ENCODE measurements at regions not wholly inside any gene's neighbourhood (a gene's known extent, or its start where the extent isn't known, plus 50 kb on each side); places are given as distances from the start of the nearest gene placed in this dataset.

- SMC1A ChIA-PET (ENCODE audit: uncharacterized antibody, unreplicated experiment) = interaction anchor here (1.3 kb wide), 1 partner anchor 19 kb away, joined by 5 read pairs; no protein-coding TSS in a partner anchor
- FAIRE-seq = no peak
- in situ Hi-C loops (cut with MboI) (no loop called here), intact Hi-C loops (cut with micrococcal nuclease; ENCODE audit: unreplicated experiment) (no loop called here)
- Histone ChIP-seq H3K4me3 (no peak overlapping the region), H4K20me1 (ENCODE audit: control insufficient read depth, insufficient read depth) (no peaks in the 10 kb centered on the region), H3K27ac (ENCODE audit: control insufficient read depth, insufficient read depth) (no peak overlapping the region), H3K79me2 (ENCODE audit: control insufficient read depth, insufficient read depth, low read length) (no peaks in the 10 kb centered on the region), H3K4me2 (ENCODE audit: control insufficient read depth, insufficient read depth) (no peak overlapping the region), H3K9ac (ENCODE audit: control insufficient read depth, insufficient read depth, low read length) (no peak overlapping the region), H2AFZ (ENCODE audit: control insufficient read depth, low read depth, low read length) (no peak overlapping the region), H3K9me3 (replicated peaks; ENCODE audit: control insufficient read depth, insufficient read depth, low read length) (no peaks in the 10 kb centered on the region), H3K4me1 (ENCODE audit: control insufficient read depth, insufficient read depth, low read length) (no peaks in the 10 kb centered on the region), H3K27me3 (replicated peaks in 1 of 2; ENCODE audit: control insufficient read depth in 2 of 2, insufficient read depth in 2 of 2, low read length in 1 of 2) (no peaks in the 10 kb centered on the region), H3K36me3 (ENCODE audit: control insufficient read depth in 2 of 2, insufficient read depth in 2 of 2, low read length in 1 of 2) (no peaks in the 10 kb centered on the region)
- no peak for ATAC-seq
- DNase-seq (ENCODE audit: low read depth, low spot score) = no peak
- POLR2A ChIA-PET = no interaction called here
- CTCF ChIA-PET = no interaction called here
- BruUV-seq (replicated peaks) = no TSS peak
- RAD21 ChIA-PET (ENCODE audit: unreplicated experiment) = no interaction called here
- WGBS (ENCODE audit: insufficient coverage, insufficient replicate concordance, low lambda C conversion rate, missing lambda C conversion rate) = 0% methylated on average over 1 of the region's 1 CpG
- no peak for TF ChIP-seq RAD51 (IDR thresholded peaks at IDR 0.05)
- no peak for TF ChIP-seq SMAD1 (IDR thresholded peaks at IDR 0.05; ENCODE audit: low read depth, partially characterized antibody)
- TF ChIP-seq ZNF24 (IDR thresholded peaks at IDR 0.05) = no peak
- TF ChIP-seq PKNOX1 (IDR thresholded peaks at IDR 0.05) = no peak
- no peak for TF ChIP-seq SMAD5 (IDR thresholded peaks at IDR 0.05; ENCODE audit: low read depth)
- TF ChIP-seq CTCF (IDR thresholded peaks at IDR 0.05 in 2 of 3, conservative IDR thresholded peaks at IDR 0.05 in 1 of 3; ENCODE audit: control insufficient read depth in 2 of 3, extremely low read depth in 1 of 3, insufficient read depth in 1 of 3, low read depth in 3 of 3, low read length in 3 of 3) = no peak
- no peak for TF ChIP-seq CHD2 (IDR thresholded peaks at IDR 0.05; ENCODE audit: borderline replicate concordance, low read depth, low read length)
- no peak for TF ChIP-seq EED (IDR thresholded peaks at IDR 0.05; ENCODE audit: low read depth)
- TF ChIP-seq PAX5 (IDR thresholded peaks at IDR 0.05; ENCODE audit: borderline replicate concordance, low read depth, low read length) = no peak
- TF ChIP-seq, protein P1, sequence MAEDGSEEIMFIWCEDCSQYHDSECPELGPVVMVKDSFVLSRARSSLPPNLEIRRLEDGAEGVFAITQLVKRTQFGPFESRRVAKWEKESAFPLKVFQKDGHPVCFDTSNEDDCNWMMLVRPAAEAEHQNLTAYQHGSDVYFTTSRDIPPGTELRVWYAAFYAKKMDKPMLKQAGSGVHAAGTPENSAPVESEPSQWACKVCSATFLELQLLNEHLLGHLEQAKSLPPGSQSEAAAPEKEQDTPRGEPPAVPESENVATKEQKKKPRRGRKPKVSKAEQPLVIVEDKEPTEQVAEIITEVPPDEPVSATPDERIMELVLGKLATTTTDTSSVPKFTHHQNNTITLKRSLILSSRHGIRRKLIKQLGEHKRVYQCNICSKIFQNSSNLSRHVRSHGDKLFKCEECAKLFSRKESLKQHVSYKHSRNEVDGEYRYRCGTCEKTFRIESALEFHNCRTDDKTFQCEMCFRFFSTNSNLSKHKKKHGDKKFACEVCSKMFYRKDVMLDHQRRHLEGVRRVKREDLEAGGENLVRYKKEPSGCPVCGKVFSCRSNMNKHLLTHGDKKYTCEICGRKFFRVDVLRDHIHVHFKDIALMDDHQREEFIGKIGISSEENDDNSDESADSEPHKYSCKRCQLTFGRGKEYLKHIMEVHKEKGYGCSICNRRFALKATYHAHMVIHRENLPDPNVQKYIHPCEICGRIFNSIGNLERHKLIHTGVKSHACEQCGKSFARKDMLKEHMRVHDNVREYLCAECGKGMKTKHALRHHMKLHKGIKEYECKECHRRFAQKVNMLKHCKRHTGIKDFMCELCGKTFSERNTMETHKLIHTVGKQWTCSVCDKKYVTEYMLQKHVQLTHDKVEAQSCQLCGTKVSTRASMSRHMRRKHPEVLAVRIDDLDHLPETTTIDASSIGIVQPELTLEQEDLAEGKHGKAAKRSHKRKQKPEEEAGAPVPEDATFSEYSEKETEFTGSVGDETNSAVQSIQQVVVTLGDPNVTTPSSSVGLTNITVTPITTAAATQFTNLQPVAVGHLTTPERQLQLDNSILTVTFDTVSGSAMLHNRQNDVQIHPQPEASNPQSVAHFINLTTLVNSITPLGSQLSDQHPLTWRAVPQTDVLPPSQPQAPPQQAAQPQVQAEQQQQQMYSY (CRISPR knock-in tag; IDR thresholded peaks at IDR 0.05) = no peak
- no peak for TF ChIP-seq ZNF592 (IDR thresholded peaks at IDR 0.05)
- no peak for TF ChIP-seq SUZ12 (IDR thresholded peaks at IDR 0.05; ENCODE audit: unreplicated experiment)
- TF ChIP-seq RB1 (IDR thresholded peaks at IDR 0.05; ENCODE audit: borderline replicate concordance) = no peak
- no peak for TF ChIP-seq RAD21 (IDR thresholded peaks at IDR 0.05; ENCODE audit: insufficient read depth, low read depth, low read length)
- no peak for TF ChIP-seq RCOR1 (conservative IDR thresholded peaks at IDR 0.05; ENCODE audit: low read depth, low read length)
- TF ChIP-seq NBN (IDR thresholded peaks at IDR 0.05) = no peak
Observed at GRCh38 chr6:95110767-95111166, 466.6 kb upstream of the MANEA start.

All from GM12878 (cell line).